Type B pancreatic cell (in vitro differentiated cells): ENCODE measurements at regions not wholly inside any gene's neighbourhood (a gene's known extent, or its start where the extent isn't known, plus 50 kb on each side); places are given as distances from the start of the nearest gene placed in this dataset.
"Not testable (repeated sequence)": the region's sequence is repeated elsewhere in the genome, so short reads cannot be mapped to it uniquely, and the experiment has no call there.

Experiments used
- DNase-seq: peaks from one replicate; pipeline ENCODE4 v3.0.0; 2021; ENCODE audit warnings: mixed read lengths; ENCODE audit not compliant: unreplicated experiment; ENCODE audit errors: extremely low spot score
- H3K27ac Mint-ChIP-seq: 2 replicates; pipeline ENCODE4 v1.8.0; 2021; ENCODE audit warnings: mild to moderate bottlenecking, mixed read lengths
- H3K27me3 Mint-ChIP-seq: 2 replicates; pipeline ENCODE4 v1.8.0; 2021; ENCODE audit warnings: mixed read lengths
- H3K36me3 Mint-ChIP-seq: 2 replicates; pipeline ENCODE4 v1.8.0; 2021; ENCODE audit warnings: mixed read lengths
- H3K4me1 Mint-ChIP-seq: one replicate; pipeline ENCODE4 v1.8.0; 2021; ENCODE audit warnings: mixed read lengths; ENCODE audit not compliant: unreplicated experiment
- H3K4me3 Mint-ChIP-seq: 2 replicates; pipeline ENCODE4 v1.8.0; 2021; ENCODE audit warnings: mild to moderate bottlenecking, mixed read lengths
- H3K9me3 Mint-ChIP-seq: 2 replicates; pipeline ENCODE4 v1.8.0; 2021; ENCODE audit warnings: mixed read lengths
- CTCF ChIP-seq: fragments of 200-600 bp; sonication (generic); conservative IDR thresholded peaks from 2 replicates; pipeline ENCODE4 v1.5.0; 2021; ENCODE audit warnings: antibody characterized with exemption, mild to moderate bottlenecking

- peaks cover 5% of the 10 kb centered on the region for H3K9me3 Mint-ChIP-seq
These were observed 738.5 kb downstream of the DIAPH3 start for GRCh38 chr13:59425211-59425741.

GRCh38 chr13:59435024-59435423 lies 728.7 kb downstream of the DIAPH3 start:
- no peak for DNase-seq
- no peak overlapping the region for H3K4me3 Mint-ChIP-seq
- H3K27ac Mint-ChIP-seq, result no peak overlapping the region
- H3K36me3 Mint-ChIP-seq, result peaks cover 3% of the 10 kb centered on the region
- no peaks in the 10 kb centered on the region for H3K27me3 Mint-ChIP-seq
- no peaks in the 10 kb centered on the region for H3K4me1 Mint-ChIP-seq
- H3K9me3 Mint-ChIP-seq, result peaks cover 8% of the 10 kb centered on the region
- no peak for TF ChIP-seq CTCF

More at GRCh38 chr13:59425211-59425741, 738.5 kb downstream of the DIAPH3 start:
- H3K36me3 Mint-ChIP-seq, result no peaks in the 10 kb centered on the region
- H3K4me1 Mint-ChIP-seq, result peaks cover 8% of the 10 kb centered on the region
- no peaks in the 10 kb centered on the region for H3K27me3 Mint-ChIP-seq
- no peak for TF ChIP-seq CTCF
- H3K4me3 Mint-ChIP-seq, result no peak overlapping the region
- no peak overlapping the region for H3K27ac Mint-ChIP-seq
- no peak for DNase-seq

GRCh38 chr13:59437544-59438301 lies 726.0 kb downstream of the DIAPH3 start:
- H3K9me3 Mint-ChIP-seq, result peaks cover 8% of the 10 kb centered on the region
- TF ChIP-seq CTCF, result no peak
- H3K27ac Mint-ChIP-seq, result no peak overlapping the region
- H3K4me1 Mint-ChIP-seq, result no peaks in the 10 kb centered on the region
- H3K36me3 Mint-ChIP-seq, result peaks cover 3% of the 10 kb centered on the region
- no peak overlapping the region for H3K4me3 Mint-ChIP-seq
- no peak for DNase-seq
- H3K27me3 Mint-ChIP-seq, result no peaks in the 10 kb centered on the region

- H3K9me3 Mint-ChIP-seq, result peaks cover 4% of the 10 kb centered on the region
These were observed 723.8 kb downstream of the DIAPH3 start for GRCh38 chr13:59439776-59440428.

GRCh38 chr13:59441068-59441467 lies 722.7 kb downstream of the DIAPH3 start:
- H3K27me3 Mint-ChIP-seq, H3K36me3 Mint-ChIP-seq, H3K4me1 Mint-ChIP-seq, H3K27ac Mint-ChIP-seq, H3K4me3 Mint-ChIP-seq, H3K9me3 Mint-ChIP-seq, DNase-seq: not testable (repeated sequence)

More at GRCh38 chr13:59439776-59440428, 723.8 kb downstream of the DIAPH3 start:
- no peak for DNase-seq
- no peak overlapping the region for H3K4me3 Mint-ChIP-seq
- TF ChIP-seq CTCF, result no peak
- no peak overlapping the region for H3K27ac Mint-ChIP-seq
- peaks cover 7% of the 10 kb centered on the region for H3K4me1 Mint-ChIP-seq
- no peaks in the 10 kb centered on the region for H3K27me3 Mint-ChIP-seq
- no peaks in the 10 kb centered on the region for H3K36me3 Mint-ChIP-seq
